GM21381 (cell line): ENCODE measurements at regions not wholly inside any gene's neighbourhood (a gene's known extent, or its start where the extent isn't known, plus 50 kb on each side); places are given as distances from the start of the nearest gene placed in this dataset.
"Not testable (repeated sequence)": the region's sequence is repeated elsewhere in the genome, so short reads cannot be mapped to it uniquely, and the experiment has no call there.

Experiments used
- ATAC-seq: cut with Tn5 transposase; IDR thresholded peaks from one replicate; pipeline ENCODE4 v1.9.1; 2021; ENCODE audit warnings: mild to moderate bottlenecking, moderate library complexity; ENCODE audit not compliant: unreplicated experiment

DNA sequence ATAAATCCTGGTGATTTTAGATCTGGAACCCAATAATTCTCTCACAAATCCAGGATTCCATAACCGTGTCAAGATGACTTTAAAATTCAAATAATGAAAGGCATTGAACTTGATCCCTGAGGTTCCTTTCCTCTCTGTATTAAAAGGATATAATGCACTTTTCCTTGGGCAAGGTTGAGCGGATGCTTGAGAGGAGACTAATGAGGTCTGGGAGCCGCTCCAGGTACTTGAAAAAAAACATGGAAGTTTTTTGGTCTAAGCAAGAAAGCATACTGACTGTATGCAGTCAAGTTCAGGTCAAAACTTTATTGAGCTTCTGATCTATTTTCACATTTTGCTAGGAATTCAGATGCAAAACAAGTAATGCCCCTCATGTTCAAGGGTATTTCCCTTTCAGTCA is 318.5 kb downstream of the RAD51AP2 start:
- ATAC-seq = no peak

- ATAC-seq = no peak
Measured at GRCh38 chr2:17196380-17196779, 321.9 kb downstream of the RAD51AP2 start.

DNA sequence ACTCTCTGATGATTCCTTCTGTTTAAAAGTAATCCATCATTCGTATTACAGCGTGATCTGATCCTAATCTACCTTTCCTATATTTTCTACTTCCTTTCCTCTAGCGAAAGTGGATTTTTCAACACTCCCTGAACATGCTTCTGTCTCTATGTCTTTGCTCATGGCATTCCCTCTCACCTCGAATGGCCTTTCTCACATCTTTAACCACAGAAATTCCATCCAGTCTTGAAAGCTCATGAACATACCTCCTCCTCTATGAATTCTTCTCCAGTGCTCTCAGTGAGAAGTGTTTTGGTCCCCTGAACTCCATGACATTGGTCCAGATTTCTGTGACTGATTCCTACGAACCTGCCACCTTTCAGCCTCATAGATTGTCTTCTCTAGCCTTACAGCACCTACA is 323.2 kb downstream of the RAD51AP2 start:
- ATAC-seq = no peak

GRCh38 chr2:17194083-17194482 is 324.2 kb downstream of the RAD51AP2 start:
- ATAC-seq = no peak

- not testable (repeated sequence) for ATAC-seq
Measured at GRCh38 chr2:17193433-17193890, 324.8 kb downstream of the RAD51AP2 start.

DNA sequence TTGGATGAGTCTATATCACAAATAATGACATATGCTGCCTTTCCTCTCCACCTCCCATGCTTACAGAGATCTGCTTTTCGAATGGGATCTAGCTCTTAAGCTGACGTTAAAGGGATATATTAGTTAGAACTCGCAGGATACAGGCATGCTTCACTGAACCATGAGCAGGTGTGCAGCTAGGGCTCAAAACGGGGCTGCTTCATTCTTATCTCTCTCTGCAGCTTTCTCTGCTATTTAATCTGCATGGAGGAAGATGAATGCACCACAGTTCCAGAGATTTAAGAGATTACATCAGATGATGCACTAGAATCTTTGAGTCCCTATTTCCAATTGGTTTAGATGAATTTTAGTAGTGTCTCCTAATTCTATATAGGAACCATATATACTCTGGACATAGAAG is 327.0 kb downstream of the RAD51AP2 start:
- ATAC-seq = no peak

- ATAC-seq = no peak
Measured at GRCh38 chr2:17190527-17190926, 327.7 kb downstream of the RAD51AP2 start.

DNA sequence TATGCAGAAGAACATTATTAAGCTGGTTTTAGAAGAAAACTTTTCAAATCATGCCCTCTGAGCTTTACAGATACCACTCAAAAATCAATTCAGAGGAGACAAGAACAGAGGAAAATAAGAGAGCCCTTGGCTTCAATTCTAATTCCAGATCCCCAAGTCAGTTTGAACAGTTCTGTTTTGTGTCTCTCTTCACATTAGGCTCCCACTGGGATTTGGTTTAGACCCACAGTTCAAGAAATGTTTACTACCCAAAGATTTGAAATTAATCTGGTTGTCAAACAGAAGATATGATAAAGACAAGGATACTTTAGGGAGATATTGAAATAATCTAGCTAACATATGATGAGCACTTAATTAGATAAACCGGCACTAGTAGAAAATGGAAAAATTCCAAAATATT is 329.5 kb downstream of the RAD51AP2 start:
- ATAC-seq = no peak

DNA sequence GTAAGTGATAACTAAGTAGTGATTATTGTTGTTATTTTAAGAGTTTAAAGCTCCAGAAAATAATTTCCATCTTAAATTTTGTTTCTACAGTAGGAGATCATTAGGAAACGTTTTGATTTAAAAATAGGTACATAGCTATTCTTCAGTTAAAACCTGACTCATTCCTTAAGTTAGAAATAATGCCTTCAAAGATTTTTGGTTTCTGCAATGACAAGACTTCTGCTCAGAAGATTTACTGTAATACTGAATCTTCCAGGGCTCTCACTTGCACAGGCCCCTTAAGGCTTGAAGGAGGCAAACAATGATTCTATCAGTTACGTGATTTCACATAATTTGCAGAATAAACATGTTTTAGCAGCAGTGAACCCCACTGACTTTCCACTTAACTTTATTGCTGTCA is 333.7 kb downstream of the RAD51AP2 start:
- no peak for ATAC-seq

DNA sequence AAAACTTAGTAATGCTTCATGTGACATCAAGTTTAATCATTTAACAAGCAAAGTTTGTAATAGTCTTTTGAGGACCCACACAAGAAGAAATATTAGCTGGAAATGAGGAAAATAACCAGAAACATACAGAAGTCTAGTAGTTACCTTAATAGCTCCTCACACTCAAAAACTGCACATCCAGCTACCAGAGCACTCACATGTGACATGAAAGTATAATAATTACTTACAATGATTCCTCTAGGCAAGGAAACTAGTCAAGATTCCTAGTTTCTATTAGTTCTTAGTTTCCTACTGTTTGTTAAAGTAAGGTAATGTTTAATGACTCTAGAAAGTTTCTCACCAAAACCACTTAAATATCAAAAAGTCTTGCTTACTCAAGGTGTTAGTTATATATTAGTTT is 335.8 kb downstream of the RAD51AP2 start:
- ATAC-seq = no peak

DNA sequence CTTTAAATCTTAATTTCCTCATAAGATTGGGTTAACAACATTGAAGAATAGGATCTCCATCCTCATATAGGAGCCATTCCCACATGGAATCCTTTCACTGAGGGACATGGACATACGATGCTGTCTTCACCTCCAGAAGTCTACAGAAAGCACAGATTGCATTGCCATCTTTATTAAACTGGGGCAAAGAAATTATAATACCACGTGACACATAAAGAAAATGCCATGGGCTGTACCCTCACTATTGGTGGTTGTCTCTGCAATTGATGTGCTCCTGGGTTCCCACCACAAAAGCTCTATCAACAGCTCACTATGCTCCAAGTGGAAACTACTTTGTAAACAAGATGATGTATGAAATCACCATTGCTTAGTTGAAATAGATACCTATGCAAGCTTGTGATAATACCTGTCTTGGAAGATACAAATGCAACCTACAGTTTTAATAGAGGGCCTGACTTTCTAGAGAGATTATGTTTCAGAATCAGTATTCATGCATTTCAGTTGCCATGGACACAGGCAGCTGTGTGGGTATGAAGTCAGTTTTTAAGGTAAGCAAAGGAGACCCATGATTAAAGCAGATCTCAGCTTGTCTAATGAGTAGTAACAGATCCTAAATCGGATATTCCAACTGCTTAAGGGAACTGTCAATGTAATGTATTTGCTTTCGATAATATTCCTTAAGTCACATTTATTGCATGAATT is 337.0 kb downstream of the RAD51AP2 start:
- ATAC-seq = no peak

GRCh38 chr2:17179145-17179808 is 339.0 kb downstream of the RAD51AP2 start:
- no peak for ATAC-seq

GRCh38 chr2:17177088-17177487 is 341.2 kb downstream of the RAD51AP2 start:
- ATAC-seq = no peak

- ATAC-seq = peak; percentile 87
Measured at GRCh38 chr2:17171446-17172049, 346.7 kb downstream of the RAD51AP2 start.

DNA sequence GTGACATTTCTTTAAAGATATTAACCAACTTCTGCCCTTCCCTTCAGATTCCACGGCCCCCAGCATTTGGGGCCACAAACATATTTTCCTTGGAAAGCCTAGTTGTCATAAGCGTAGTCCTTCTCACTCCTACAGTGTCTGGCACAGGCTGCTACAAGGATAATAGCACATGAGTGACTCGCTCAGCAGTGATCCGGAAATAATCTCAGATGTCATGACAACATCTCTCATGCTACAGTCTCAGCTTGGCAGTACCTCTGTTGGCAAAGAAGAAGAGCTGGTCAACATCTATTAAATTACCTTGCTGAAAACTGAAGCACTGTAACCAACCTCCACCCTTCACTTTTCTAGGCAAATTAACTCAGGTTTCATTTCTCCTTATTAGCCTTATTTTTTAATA is 351.7 kb downstream of the RAD51AP2 start:
- no peak for ATAC-seq

- ATAC-seq = no peak
Measured at GRCh38 chr2:17164550-17164949, 353.7 kb downstream of the RAD51AP2 start.

DNA sequence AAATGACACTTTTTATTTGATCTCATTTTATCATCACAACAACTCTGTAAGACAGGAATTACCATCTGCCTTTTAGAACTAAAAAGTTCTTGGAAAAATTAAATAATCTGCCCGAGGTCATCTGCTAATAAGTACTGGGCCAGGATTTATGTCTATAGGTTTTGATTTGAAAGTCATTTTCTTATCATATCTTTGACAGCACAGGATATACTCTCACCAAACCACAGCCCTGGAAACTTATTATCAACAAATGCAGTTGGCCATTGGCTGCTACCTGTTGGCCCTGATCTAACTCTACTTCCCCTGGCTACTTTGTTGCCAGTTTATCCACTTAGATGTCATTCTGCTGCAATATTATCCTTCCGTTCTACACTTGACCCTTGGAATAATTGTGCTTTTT is 354.6 kb downstream of the RAD51AP2 start:
- no peak for ATAC-seq

DNA sequence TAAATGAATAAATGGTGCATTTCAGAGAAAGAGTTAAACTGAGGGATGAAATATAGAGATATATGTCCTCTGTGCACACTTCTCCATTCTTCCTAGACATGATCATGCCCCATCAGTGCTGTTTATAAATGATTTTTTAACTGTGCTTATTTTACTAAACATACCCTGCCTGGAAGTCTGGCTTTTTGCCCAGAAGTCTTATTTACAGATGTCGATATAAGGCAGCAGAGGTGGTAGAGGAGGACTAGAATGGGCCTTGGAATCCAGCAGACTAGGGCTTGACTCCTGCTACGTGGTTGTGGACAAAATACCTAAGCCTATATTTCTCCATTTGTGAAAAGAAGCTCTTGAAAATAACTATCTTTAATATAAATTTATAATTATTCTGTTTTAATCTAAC is 355.5 kb downstream of the RAD51AP2 start:
- ATAC-seq = no peak

DNA sequence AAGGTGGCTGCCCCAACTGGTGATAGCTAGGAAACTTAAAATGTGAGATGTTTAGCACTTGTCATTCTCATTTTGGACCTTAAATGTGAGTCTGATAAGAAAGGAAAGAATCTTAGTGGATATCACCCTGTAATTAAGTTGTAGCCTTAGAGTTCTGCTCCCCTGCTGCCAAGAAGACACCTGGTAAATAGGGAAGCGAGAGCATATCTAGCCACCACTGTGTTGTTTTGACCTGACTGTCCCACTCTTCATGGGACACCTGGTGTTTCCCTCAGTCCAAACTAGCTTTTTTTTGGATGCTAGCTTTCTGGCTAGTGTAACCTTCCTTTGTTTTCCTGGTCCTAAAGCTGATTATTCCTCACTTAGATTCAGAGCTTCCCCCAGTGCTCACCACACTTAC is 357.6 kb downstream of the RAD51AP2 start:
- peak; percentile 99 for ATAC-seq

GRCh38 chr2:17156086-17156485 is 362.2 kb downstream of the RAD51AP2 start:
- no peak for ATAC-seq

GRCh38 chr2:17149945-17150344 is 368.3 kb downstream of the RAD51AP2 start:
- ATAC-seq = no peak
